Stomach (tissue), 4 donors: ENCODE measurements at regions not wholly inside any gene's neighbourhood (a gene's known extent, or its start where the extent isn't known, plus 50 kb on each side); places are given as distances from the start of the nearest gene placed in this dataset.

Experiments used
- CTCF ChIP-seq, 7 experiments: fragments of 450-650 bp in 4 of 7; fragments of 200-600 bp in 3 of 7; sonication (generic) in 3 of 7; IDR thresholded peaks; one replicate each; pipeline ENCODE4 v1.5.1; 2016 to 2019; ENCODE audit warnings: antibody characterized with exemption in 7 of 7, control low read depth in 2 of 7, mild to moderate bottlenecking in 1 of 7
- EP300 ChIP-seq: sonication (generic); formaldehyde crosslinking; IDR thresholded peaks from one replicate; pipeline ENCODE4 v1.6.1; 2017; ENCODE audit warnings: antibody characterized with exemption
- POLR2A ChIP-seq, 4 donors: fragments of 450-650 bp; IDR thresholded peaks; one replicate each; pipeline ENCODE4 v1.6.1; 2016; ENCODE audit warnings: antibody characterized with exemption in 4 of 4, control low read depth in 2 of 4, mild to moderate bottlenecking in 1 of 4, moderate library complexity in 1 of 4
- POLR2AphosphoS5 ChIP-seq, 3 donors: sonication (generic); formaldehyde crosslinking; IDR thresholded peaks; one replicate each; pipeline ENCODE4 v1.6.1; 2016; ENCODE audit warnings: antibody characterized with exemption in 3 of 3

GRCh38 chr6:164294047-164294784 lies 879.7 kb downstream of the QKI start:
- TF ChIP-seq CTCF (IDR thresholded peaks at IDR 0.05) (no peak), POLR2A (IDR thresholded peaks at IDR 0.05) (no peak), POLR2AphosphoS5 (IDR thresholded peaks at IDR 0.05) (no peak), EP300 (no peak)
